WERI-Rb-1 (cell line): ENCODE measurements at regions not wholly inside any gene's neighbourhood (a gene's known extent, or its start where the extent isn't known, plus 50 kb on each side); places are given as distances from the start of the nearest gene placed in this dataset.
"Not testable (repeated sequence)": the region's sequence is repeated elsewhere in the genome, so short reads cannot be mapped to it uniquely, and the experiment has no call there.

ENCODE experiments used
- DNase-seq: peaks from one replicate; pipeline ENCODE4 v3.0.0-alpha.2; 2020
- H3K27ac ChIP-seq: fragments of 250-450 bp; sonication (Bioruptor Pico); 2 replicates; pipeline ENCODE4 v1.5.1; 2020; ENCODE audit warnings: mild to moderate bottlenecking, moderate library complexity
- H3K27me3 ChIP-seq: fragments of 250-450 bp; sonication (Bioruptor Pico); 2 replicates; pipeline ENCODE4 v1.5.1; 2021; ENCODE audit warnings: mild to moderate bottlenecking, low read depth, moderate library complexity; ENCODE audit not compliant: insufficient read depth, severe bottlenecking
- H3K36me3 ChIP-seq: fragments of 250-450 bp; sonication (Bioruptor Pico); 2 replicates; pipeline ENCODE4 v1.5.1; 2020; ENCODE audit warnings: mild to moderate bottlenecking, moderate library complexity
- H3K4me3 ChIP-seq: 2 replicates; pipeline ENCODE4 v1.5.1; 2011; ENCODE audit warnings: low read depth, mild to moderate bottlenecking, control low read depth, low read length
- H3K9me3 ChIP-seq: fragments of 250-450 bp; sonication (Bioruptor Pico); 2 replicates; pipeline ENCODE4 v1.5.1; 2021; ENCODE audit warnings: mild to moderate bottlenecking, moderate library complexity; ENCODE audit not compliant: severe bottlenecking
- TF ChIP-seq, protein P1 (sequence below): IDR thresholded peaks from 2 replicates; pipeline ENCODE4 v1.5.1; 2011; ENCODE audit warnings: low read depth, mild to moderate bottlenecking, control low read depth, inconsistent platforms, low read length

DNA sequence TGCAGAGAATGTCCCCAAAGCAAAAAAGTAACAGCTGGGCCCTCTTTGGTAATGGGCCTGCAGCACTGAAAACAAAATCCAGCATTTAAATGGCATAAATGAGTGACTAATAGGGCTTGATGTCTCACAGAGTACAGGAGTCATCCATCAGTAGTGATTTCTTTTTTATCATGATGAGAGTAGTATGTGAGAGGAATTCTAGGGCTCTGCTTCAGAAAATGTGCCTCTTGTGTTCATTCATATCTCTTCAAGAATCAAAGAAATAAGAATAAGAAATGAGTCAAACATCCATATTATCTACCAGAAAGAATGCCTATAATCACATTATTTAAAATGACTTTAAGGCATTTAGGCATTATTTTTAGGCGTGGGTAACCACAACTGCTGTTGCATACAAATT, 792.9 kb upstream of the HTR2C start:
- H3K4me3 ChIP-seq = no peak overlapping the region
- TF ChIP-seq, protein P1, sequence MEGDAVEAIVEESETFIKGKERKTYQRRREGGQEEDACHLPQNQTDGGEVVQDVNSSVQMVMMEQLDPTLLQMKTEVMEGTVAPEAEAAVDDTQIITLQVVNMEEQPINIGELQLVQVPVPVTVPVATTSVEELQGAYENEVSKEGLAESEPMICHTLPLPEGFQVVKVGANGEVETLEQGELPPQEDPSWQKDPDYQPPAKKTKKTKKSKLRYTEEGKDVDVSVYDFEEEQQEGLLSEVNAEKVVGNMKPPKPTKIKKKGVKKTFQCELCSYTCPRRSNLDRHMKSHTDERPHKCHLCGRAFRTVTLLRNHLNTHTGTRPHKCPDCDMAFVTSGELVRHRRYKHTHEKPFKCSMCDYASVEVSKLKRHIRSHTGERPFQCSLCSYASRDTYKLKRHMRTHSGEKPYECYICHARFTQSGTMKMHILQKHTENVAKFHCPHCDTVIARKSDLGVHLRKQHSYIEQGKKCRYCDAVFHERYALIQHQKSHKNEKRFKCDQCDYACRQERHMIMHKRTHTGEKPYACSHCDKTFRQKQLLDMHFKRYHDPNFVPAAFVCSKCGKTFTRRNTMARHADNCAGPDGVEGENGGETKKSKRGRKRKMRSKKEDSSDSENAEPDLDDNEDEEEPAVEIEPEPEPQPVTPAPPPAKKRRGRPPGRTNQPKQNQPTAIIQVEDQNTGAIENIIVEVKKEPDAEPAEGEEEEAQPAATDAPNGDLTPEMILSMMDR = no peak
- no peaks in the 10 kb centered on the region for H3K9me3 ChIP-seq
- H3K36me3 ChIP-seq = no peaks in the 10 kb centered on the region
- no peak overlapping the region for H3K27ac ChIP-seq
- DNase-seq = no peak
- peaks cover 56% of the 10 kb centered on the region for H3K27me3 ChIP-seq

DNA sequence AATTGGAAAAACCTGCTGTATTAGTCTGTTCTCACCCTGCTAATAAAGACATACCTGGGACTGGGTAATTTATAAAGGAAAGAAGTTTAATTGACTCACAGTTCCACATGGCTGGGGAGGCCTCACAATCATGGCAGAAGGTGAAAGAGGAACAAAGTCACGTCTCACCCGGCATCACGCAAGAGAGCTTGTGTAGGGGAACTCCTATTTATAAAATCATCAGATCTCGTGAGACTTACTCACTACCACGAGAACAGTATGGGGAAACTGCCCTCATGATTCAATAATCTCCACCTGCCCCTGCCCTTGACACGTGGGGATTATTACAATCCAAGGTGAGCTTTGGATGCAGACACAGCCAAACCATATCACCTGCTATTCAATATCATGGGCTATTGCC, 799.1 kb upstream of the HTR2C start:
- not testable (repeated sequence) for H3K4me3 ChIP-seq, H3K9me3 ChIP-seq, H3K36me3 ChIP-seq, H3K27ac ChIP-seq, DNase-seq
- peaks cover 35% of the 10 kb centered on the region for H3K27me3 ChIP-seq

DNA sequence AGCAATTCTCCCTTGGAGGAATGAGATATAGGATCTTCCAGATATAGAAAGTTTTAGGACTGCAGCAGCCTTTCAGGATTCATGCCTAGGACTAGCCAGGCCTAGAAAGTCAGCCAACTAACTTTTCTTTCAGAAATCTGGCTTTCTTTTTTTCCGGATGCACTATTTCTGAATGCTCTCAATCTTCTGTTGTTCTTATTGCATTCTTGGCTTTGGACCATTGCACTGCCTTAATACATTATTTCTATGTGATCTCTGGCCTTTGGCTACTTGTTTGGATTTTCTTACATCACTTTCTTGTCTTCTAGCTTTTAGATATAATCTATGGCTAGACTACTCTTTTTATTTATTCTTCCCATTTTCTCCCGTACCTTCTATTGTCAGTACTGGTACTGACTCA, 813.1 kb upstream of the HTR2C start:
- TF ChIP-seq, protein P1 = no peak
- Histone ChIP-seq H3K27me3 (peaks cover 85% of the 10 kb centered on the region), H3K36me3 (no peaks in the 10 kb centered on the region), H3K27ac (no peak overlapping the region), H3K9me3 (no peaks in the 10 kb centered on the region), H3K4me3 (no peak overlapping the region)
- DNase-seq = no peak

DNA sequence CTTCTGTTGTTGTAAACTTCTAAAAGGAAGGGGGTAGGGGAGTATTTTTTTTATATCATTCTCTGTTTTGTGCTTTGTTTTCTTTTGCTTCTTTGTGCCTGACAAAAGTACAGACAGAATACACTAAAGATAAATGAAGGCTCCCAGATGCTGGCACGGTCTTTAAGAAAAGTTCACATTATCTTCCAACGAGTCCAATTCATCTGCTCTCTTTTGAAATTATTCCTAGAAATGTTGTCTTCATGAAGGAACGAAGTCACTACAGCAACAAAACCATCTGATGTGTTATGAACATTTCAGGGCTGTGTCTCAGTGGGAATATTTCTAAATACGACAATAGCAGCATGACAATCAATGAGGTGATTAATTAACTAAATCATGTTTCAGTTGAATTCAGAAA, 813.8 kb upstream of the HTR2C start:
- Histone ChIP-seq H3K4me3 (no peak overlapping the region), H3K27me3 (peaks cover 77% of the 10 kb centered on the region), H3K27ac (no peak overlapping the region), H3K36me3 (no peaks in the 10 kb centered on the region), H3K9me3 (no peaks in the 10 kb centered on the region)
- TF ChIP-seq, protein P1 = no peak
- DNase-seq = no peak

DNA sequence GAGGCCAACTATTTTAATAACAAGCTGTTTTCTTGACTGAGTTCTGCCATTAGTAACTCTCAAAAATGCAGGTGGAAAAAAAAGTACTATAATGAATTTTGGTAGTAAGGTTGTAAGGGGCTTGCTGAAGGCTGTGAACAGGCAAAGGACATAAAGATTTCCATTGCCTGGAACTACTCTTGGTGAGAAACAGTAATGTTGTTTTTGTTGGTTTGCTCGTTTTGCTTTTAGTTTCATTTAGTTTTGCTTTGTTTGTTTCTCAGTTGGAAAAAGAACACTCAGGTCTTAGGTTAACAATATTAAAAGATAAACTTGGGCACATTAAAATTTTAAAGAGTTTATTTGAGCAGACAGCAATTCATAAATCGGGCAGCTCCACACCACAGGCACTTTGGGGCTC, 824.5 kb upstream of the HTR2C start:
- Histone ChIP-seq H3K27ac (no peak overlapping the region), H3K27me3 (peaks cover 15% of the 10 kb centered on the region), H3K36me3 (no peaks in the 10 kb centered on the region), H3K9me3 (no peaks in the 10 kb centered on the region), H3K4me3 (no peak overlapping the region)
- DNase-seq = no peak
- TF ChIP-seq, protein P1 = no peak

DNA sequence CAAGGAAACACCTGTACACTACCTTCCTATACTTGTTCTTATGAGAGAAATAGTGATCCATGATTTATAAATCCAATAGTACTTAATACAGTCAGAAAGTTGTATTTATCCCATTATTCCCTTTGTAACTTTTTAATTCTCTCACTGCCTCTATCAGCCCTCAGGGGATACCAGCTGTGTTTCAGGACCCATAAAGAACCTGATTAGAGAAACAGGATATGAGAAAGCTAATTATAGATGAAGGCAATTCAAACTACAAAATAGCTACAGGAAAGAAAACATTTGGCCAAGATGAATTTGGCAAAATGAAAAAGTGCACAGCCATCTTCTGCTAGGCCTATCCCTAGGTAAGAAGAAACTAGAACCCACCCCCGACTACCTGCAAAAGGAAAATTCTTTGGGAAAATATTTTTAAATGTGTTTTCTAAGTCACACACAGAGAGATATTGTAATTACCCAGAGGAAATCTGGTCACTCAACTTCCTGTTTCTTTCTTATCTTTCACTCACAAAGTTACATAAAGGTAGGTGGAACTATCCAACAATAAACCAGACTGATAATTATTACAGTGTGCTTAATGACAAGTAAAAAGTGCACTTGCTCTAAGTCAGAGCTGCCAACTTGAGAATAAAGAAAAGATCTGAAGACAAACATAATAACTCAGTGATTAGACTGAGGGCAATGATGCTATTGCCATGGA, 836.5 kb upstream of the HTR2C start:
- DNase-seq = no peak
- Histone ChIP-seq H3K4me3 (no peak overlapping the region), H3K9me3 (no peaks in the 10 kb centered on the region), H3K27ac (no peak overlapping the region), H3K36me3 (no peaks in the 10 kb centered on the region), H3K27me3 (peaks cover 61% of the 10 kb centered on the region)
- TF ChIP-seq, protein P1 = no peak
